Activated CD8-positive, alpha-beta memory T cell treated with anti-CD3 and anti-CD28 coated beads, Interleukin-2, amount 50 U/mL, for 48 hours (primary cell): ENCODE measurements at regions not wholly inside any gene's neighbourhood (a gene's known extent, or its start where the extent isn't known, plus 50 kb on each side); places are given as distances from the start of the nearest gene placed in this dataset.

Experiments used
- DNase-seq: peaks from one replicate; pipeline ENCODE4 v3.0.0-alpha.2; 2020

DNA sequence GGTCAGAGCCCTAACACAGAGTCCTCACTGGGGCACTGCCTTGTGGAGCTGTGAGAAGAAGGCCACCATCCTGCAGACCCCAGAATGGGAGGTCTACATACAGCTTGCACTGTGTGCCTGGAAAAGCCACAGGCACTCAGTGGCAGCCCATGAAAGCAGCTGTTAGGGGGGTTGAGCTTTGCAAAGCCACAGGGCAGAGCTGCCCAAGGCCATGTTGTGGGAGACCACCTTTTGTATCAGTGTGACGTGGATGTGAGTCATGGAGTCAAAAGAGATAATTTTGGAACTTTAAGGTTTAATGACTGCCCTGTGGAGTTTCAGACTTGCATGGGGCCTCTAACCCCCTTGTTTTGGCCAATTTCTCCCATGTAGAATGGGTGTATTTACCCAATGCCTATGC, 52.9 kb upstream of the TPRG1 start:
- no peak for DNase-seq

DNA sequence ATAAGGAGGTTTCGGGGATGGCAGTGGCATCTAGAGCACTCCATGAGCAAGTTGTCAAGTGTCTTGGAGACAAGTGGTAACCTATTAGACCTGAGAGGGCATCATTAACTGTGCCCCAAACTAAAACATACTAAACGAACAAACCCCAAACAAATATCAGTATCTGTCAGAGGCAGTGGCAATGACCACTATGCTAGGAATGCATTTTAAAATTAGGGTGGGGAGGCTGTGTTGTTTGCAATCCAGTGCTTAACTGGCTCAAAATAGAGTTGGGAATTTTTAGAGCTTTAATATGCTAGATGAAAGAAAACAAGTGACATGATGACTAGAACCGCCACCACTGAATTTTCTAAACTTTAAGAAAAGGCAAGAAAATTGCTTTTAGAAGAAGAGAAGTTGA, 51.8 kb upstream of the TPRG1 start:
- DNase-seq: no peak

DNA sequence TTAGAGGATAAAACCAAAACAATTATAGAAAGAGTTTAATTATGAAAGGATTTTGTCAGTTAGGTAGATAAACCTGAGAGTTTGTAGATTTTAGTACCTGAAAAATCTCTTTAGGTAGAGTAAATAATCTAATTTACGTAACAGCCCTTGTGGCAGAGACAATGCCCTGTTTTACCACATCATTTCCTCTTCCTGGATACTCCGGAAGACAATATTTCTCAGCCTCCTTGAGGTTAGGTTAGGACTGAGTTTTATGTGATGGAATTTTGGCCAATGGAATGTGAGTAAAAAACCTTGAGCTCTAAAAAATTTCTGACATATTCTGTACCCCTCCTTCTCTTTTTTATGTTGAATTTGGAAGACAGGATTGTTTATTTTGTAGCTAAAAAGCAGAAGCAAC, 50.7 kb upstream of the TPRG1 start:
- no peak for DNase-seq
